SK-N-SH treated with all-trans-retinoic acid at 6 μM for 48 hours (cell line): ENCODE measurements at regions not wholly inside any gene's neighbourhood (a gene's known extent, or its start where the extent isn't known, plus 50 kb on each side); places are given as distances from the start of the nearest gene placed in this dataset.

Source experiments
- ATAC-seq: fragments of 200-7000 bp; cut with Tn5 transposase; 3 replicates; pipeline ENCODE4 v1.9.1; 2020; ENCODE audit warnings: mild to moderate bottlenecking, moderate library complexity
- ARNTL ChIP-seq: fragments of 450-650 bp; formaldehyde crosslinking; IDR thresholded peaks from 2 replicates; pipeline ENCODE4 v1.5.0; 2020; ENCODE audit warnings: low read depth, mild to moderate bottlenecking, moderate library complexity, borderline replicate concordance
- CREB5 ChIP-seq: fragments of 250-450 bp; sonication (Bioruptor Pico); IDR thresholded peaks from 2 replicates; pipeline ENCODE4 v1.5.1; 2020; ENCODE audit warnings: low read depth, mild to moderate bottlenecking, moderate library complexity
- CSDC2 ChIP-seq: fragments of 250-450 bp; sonication (Bioruptor Pico); IDR thresholded peaks from 2 replicates; pipeline ENCODE4 v1.5.0; 2020; ENCODE audit warnings: mild to moderate bottlenecking, moderate library complexity
- CSRNP3 ChIP-seq: fragments of 250-450 bp; sonication (Bioruptor Pico); IDR thresholded peaks from 2 replicates; pipeline ENCODE4 v1.5.1; 2021; ENCODE audit warnings: mild to moderate bottlenecking, moderate library complexity
- ESRRG ChIP-seq: fragments of 250-450 bp; sonication (Bioruptor Pico); IDR thresholded peaks from 2 replicates; pipeline ENCODE4 v1.6.1; 2021; ENCODE audit warnings: mild to moderate bottlenecking
- ISL1 ChIP-seq: fragments of 250-450 bp; sonication (Bioruptor Pico); IDR thresholded peaks from 2 replicates; pipeline ENCODE4 v2.1.2; 2022; ENCODE audit warnings: mild to moderate bottlenecking, moderate library complexity
- PATZ1 ChIP-seq: fragments of 250-450 bp; sonication (Bioruptor Pico); IDR thresholded peaks from 2 replicates; pipeline ENCODE4 v1.8.0; 2020; ENCODE audit warnings: mild to moderate bottlenecking, moderate library complexity, borderline replicate concordance
- POU6F1 ChIP-seq: fragments of 250-450 bp; sonication (Bioruptor Pico); IDR thresholded peaks from 2 replicates; pipeline ENCODE4 v1.8.0; 2021; ENCODE audit warnings: low read depth, mild to moderate bottlenecking, moderate library complexity, borderline replicate concordance
- PPARA ChIP-seq: fragments of 250-450 bp; sonication (Bioruptor Pico); IDR thresholded peaks from 2 replicates; pipeline ENCODE4 v1.5.0; 2020; ENCODE audit warnings: mild to moderate bottlenecking, borderline replicate concordance
- RARB ChIP-seq: fragments of 250-450 bp; sonication (Bioruptor Pico); IDR thresholded peaks from 2 replicates; pipeline ENCODE4 v1.8.0; 2021; ENCODE audit warnings: mild to moderate bottlenecking, moderate library complexity
- SNAI2 ChIP-seq: fragments of 250-450 bp; sonication (Bioruptor Pico); IDR thresholded peaks from 2 replicates; pipeline ENCODE4 v1.5.0; 2020; ENCODE audit warnings: mild to moderate bottlenecking, moderate library complexity
- TCF4 ChIP-seq: fragments of 250-450 bp; sonication (Bioruptor Pico); IDR thresholded peaks from 2 replicates; pipeline ENCODE4 v1.8.0; 2021; ENCODE audit warnings: mild to moderate bottlenecking, moderate library complexity, borderline replicate concordance
- TOX ChIP-seq: fragments of 250-450 bp; sonication (Bioruptor Pico); IDR thresholded peaks from 2 replicates; pipeline ENCODE4 v1.8.0; 2021; ENCODE audit warnings: mild to moderate bottlenecking, moderate library complexity, borderline replicate concordance
- TSHZ2 ChIP-seq: fragments of 250-450 bp; sonication (Bioruptor Pico); IDR thresholded peaks from 2 replicates; pipeline ENCODE4 v1.5.0; 2020; ENCODE audit warnings: mild to moderate bottlenecking, moderate library complexity
- ZC3H10 ChIP-seq: fragments of 250-450 bp; sonication (Bioruptor Pico); IDR thresholded peaks from 2 replicates; pipeline ENCODE4 v1.5.1; 2021; ENCODE audit warnings: mild to moderate bottlenecking, moderate library complexity
- ZFP3 ChIP-seq: fragments of 250-450 bp; sonication (Bioruptor Pico); IDR thresholded peaks from 2 replicates; pipeline ENCODE4 v1.5.0; 2020; ENCODE audit warnings: mild to moderate bottlenecking, moderate library complexity
- ZFP30 ChIP-seq: fragments of 450-650 bp; formaldehyde crosslinking; IDR thresholded peaks from 2 replicates; pipeline ENCODE4 v1.5.0; 2022; ENCODE audit warnings: mild to moderate bottlenecking, moderate library complexity
- ZNF565 ChIP-seq: fragments of 450-650 bp; formaldehyde crosslinking; conservative IDR thresholded peaks from 2 replicates; pipeline ENCODE4 v1.5.0; 2020; ENCODE audit warnings: low read depth, mild to moderate bottlenecking, moderate library complexity
- ZNF70 ChIP-seq: fragments of 450-650 bp; formaldehyde crosslinking; IDR thresholded peaks from 2 replicates; pipeline ENCODE4 v1.5.0; 2020; ENCODE audit warnings: mild to moderate bottlenecking, moderate library complexity
- ZNF8 ChIP-seq: fragments of 450-650 bp; formaldehyde crosslinking; IDR thresholded peaks from 2 replicates; pipeline ENCODE4 v1.5.0; 2020; ENCODE audit warnings: mild to moderate bottlenecking, moderate library complexity

GRCh38 chr14:97052001-97052400 is 254.8 kb downstream of the VRK1 start:
- TF ChIP-seq SNAI2 (CRISPR knock-in tag) (no peak), RARB (CRISPR knock-in tag) (no peak), TOX (CRISPR knock-in tag) (no peak), ARNTL (CRISPR knock-in tag) (no peak), ZFP3 (CRISPR knock-in tag) (no peak), PPARA (CRISPR knock-in tag) (no peak), CSRNP3 (CRISPR knock-in tag) (no peak), POU6F1 (CRISPR knock-in tag) (no peak)
- no peak for ATAC-seq

- no peak for TF ChIP-seq CREB5 (CRISPR knock-in tag)
- no peak for TF ChIP-seq RARB (CRISPR knock-in tag)
- no peak for TF ChIP-seq PATZ1 (CRISPR knock-in tag)
- no peak for TF ChIP-seq PPARA (CRISPR knock-in tag)
- TF ChIP-seq ZFP3 (CRISPR knock-in tag): no peak
- TF ChIP-seq ZNF565 (CRISPR knock-in tag): no peak
- no peak for TF ChIP-seq ZFP30 (CRISPR knock-in tag)
- TF ChIP-seq POU6F1 (CRISPR knock-in tag): no peak
- TF ChIP-seq ESRRG (CRISPR knock-in tag): no peak
- TF ChIP-seq CSDC2 (CRISPR knock-in tag): no peak
- no peak for TF ChIP-seq ZNF70 (CRISPR knock-in tag)
- TF ChIP-seq TOX (CRISPR knock-in tag): no peak
- no peak for TF ChIP-seq TCF4 (CRISPR knock-in tag)
- TF ChIP-seq ZNF8: no peak
- no peak for TF ChIP-seq ISL1 (CRISPR knock-in tag)
- TF ChIP-seq CSRNP3 (CRISPR knock-in tag): no peak
- no peak for TF ChIP-seq SNAI2 (CRISPR knock-in tag)
- TF ChIP-seq ARNTL (CRISPR knock-in tag): no peak
- TF ChIP-seq ZC3H10: no peak
- TF ChIP-seq, all 23 proteins: peak for 0
- ATAC-seq: no peak
Measured at GRCh38 chr14:97053941-97054340, 256.8 kb downstream of the VRK1 start.

- no peak for ATAC-seq
- TF ChIP-seq RARB (CRISPR knock-in tag) (no peak), CSDC2 (CRISPR knock-in tag) (no peak), ZNF70 (CRISPR knock-in tag) (no peak), ZNF565 (CRISPR knock-in tag) (no peak), ZFP30 (CRISPR knock-in tag) (no peak), TSHZ2 (CRISPR knock-in tag) (no peak), ISL1 (CRISPR knock-in tag) (no peak)
Measured at GRCh38 chr14:97055355-97055754, 258.2 kb downstream of the VRK1 start.
